KMS-11 (cell line): ENCODE measurements at regions not wholly inside any gene's neighbourhood (a gene's known extent, or its start where the extent isn't known, plus 50 kb on each side); places are given as distances from the start of the nearest gene placed in this dataset.
"Not testable (repeated sequence)": the region's sequence is repeated elsewhere in the genome, so short reads cannot be mapped to it uniquely, and the experiment has no call there.

Experiments used
- H2AFZ ChIP-seq: fragments of 200-600 bp; sonication (generic); 2 replicates; pipeline ENCODE4 v1.6.1; 2016; ENCODE audit warnings: antibody characterized with exemption, mixed run types, low read depth
- H3K27ac ChIP-seq: fragments of 200-600 bp; sonication (generic); 2 replicates; pipeline ENCODE4 v1.6.1; 2016; ENCODE audit warnings: mild to moderate bottlenecking, mixed run types
- H3K27me3 ChIP-seq: fragments of 200-600 bp; sonication (generic); 2 replicates; pipeline ENCODE4 v1.6.1; 2017; ENCODE audit warnings: mild to moderate bottlenecking, low read depth, mixed run types, moderate library complexity; ENCODE audit not compliant: insufficient read depth
- H3K36me3 ChIP-seq: fragments of 200-600 bp; sonication (generic); 2 replicates; pipeline ENCODE4 v1.6.1; 2017; ENCODE audit warnings: mild to moderate bottlenecking, mixed run types; ENCODE audit not compliant: insufficient read depth
- H3K4me1 ChIP-seq: fragments of 200-600 bp; sonication (generic); 2 replicates; pipeline ENCODE4 v1.6.1; 2016; ENCODE audit warnings: mild to moderate bottlenecking, low read depth, mixed run types; ENCODE audit not compliant: poor library complexity, severe bottlenecking
- H3K4me2 ChIP-seq: fragments of 200-600 bp; sonication (generic); 2 replicates; pipeline ENCODE4 v1.7.0; 2016; ENCODE audit warnings: mild to moderate bottlenecking, mixed run types
- H3K4me3 ChIP-seq: fragments of 200-600 bp; sonication (generic); IDR thresholded peaks from 2 replicates; pipeline ENCODE4 v1.6.1; 2017; ENCODE audit warnings: low read depth, low read length, mixed read lengths; ENCODE audit not compliant: insufficient read depth
- H3K79me2 ChIP-seq: fragments of 200-600 bp; sonication (generic); 2 replicates; pipeline ENCODE4 v1.6.1; 2016; ENCODE audit warnings: low read depth, mixed run types; ENCODE audit not compliant: insufficient read depth
- H3K9ac ChIP-seq: fragments of 200-600 bp; sonication (generic); 2 replicates; pipeline ENCODE4 v1.6.1; 2016; ENCODE audit warnings: mild to moderate bottlenecking, mixed run types
- H4K20me1 ChIP-seq: fragments of 200-600 bp; sonication (generic); 2 replicates; pipeline ENCODE4 v1.6.1; 2016; ENCODE audit warnings: mild to moderate bottlenecking, mixed run types; ENCODE audit not compliant: insufficient read depth
- TF ChIP-seq, protein P1 (sequence below): fragments of 200-600 bp; sonication (generic); conservative IDR thresholded peaks from 2 replicates; pipeline ENCODE4 v1.6.1; 2017; ENCODE audit warnings: low read depth, mild to moderate bottlenecking, antibody characterized with exemption, low read length, moderate library complexity, mixed read lengths

GRCh38 chr7:9711259-9711918 is 1262.3 kb upstream of the PHF14 start:
- Histone ChIP-seq H3K36me3 (no peaks in the 10 kb centered on the region), H2AFZ (no peak overlapping the region), H3K4me3 (no peak overlapping the region), H3K4me1 (peaks cover 13% of the 10 kb centered on the region), H3K27me3 (no peaks in the 10 kb centered on the region), H4K20me1 (no peaks in the 10 kb centered on the region), H3K27ac (no peak overlapping the region), H3K79me2 (no peaks in the 10 kb centered on the region), H3K4me2 (no peak overlapping the region), H3K9ac (no peak overlapping the region)
- TF ChIP-seq, protein P1, sequence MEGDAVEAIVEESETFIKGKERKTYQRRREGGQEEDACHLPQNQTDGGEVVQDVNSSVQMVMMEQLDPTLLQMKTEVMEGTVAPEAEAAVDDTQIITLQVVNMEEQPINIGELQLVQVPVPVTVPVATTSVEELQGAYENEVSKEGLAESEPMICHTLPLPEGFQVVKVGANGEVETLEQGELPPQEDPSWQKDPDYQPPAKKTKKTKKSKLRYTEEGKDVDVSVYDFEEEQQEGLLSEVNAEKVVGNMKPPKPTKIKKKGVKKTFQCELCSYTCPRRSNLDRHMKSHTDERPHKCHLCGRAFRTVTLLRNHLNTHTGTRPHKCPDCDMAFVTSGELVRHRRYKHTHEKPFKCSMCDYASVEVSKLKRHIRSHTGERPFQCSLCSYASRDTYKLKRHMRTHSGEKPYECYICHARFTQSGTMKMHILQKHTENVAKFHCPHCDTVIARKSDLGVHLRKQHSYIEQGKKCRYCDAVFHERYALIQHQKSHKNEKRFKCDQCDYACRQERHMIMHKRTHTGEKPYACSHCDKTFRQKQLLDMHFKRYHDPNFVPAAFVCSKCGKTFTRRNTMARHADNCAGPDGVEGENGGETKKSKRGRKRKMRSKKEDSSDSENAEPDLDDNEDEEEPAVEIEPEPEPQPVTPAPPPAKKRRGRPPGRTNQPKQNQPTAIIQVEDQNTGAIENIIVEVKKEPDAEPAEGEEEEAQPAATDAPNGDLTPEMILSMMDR, result no peak

- H3K79me2 ChIP-seq, result no peaks in the 10 kb centered on the region
- no peaks in the 10 kb centered on the region for H3K27me3 ChIP-seq
- no peak overlapping the region for H3K9ac ChIP-seq
- H3K4me2 ChIP-seq, result no peak overlapping the region
- peaks cover 12% of the 10 kb centered on the region for H3K4me1 ChIP-seq
- H3K27ac ChIP-seq, result no peak overlapping the region
- H3K36me3 ChIP-seq, result no peaks in the 10 kb centered on the region
- TF ChIP-seq, protein P1, result no peak
- no peak overlapping the region for H3K4me3 ChIP-seq
- no peak overlapping the region for H2AFZ ChIP-seq
- H4K20me1 ChIP-seq, result no peaks in the 10 kb centered on the region
Measured at GRCh38 chr7:9718071-9718661, 1255.5 kb upstream of the PHF14 start.

GRCh38 chr7:9719303-9719702 is 1254.4 kb upstream of the PHF14 start:
- Histone ChIP-seq H3K9ac (no peak overlapping the region), H3K4me1 (peaks cover under 1% of the 10 kb centered on the region), H3K4me2 (no peak overlapping the region), H2AFZ (no peak overlapping the region), H3K79me2 (no peaks in the 10 kb centered on the region), H3K4me3 (no peak overlapping the region), H3K27ac (no peak overlapping the region), H3K36me3 (no peaks in the 10 kb centered on the region), H4K20me1 (no peaks in the 10 kb centered on the region), H3K27me3 (no peaks in the 10 kb centered on the region)
- TF ChIP-seq, protein P1, result no peak

DNA sequence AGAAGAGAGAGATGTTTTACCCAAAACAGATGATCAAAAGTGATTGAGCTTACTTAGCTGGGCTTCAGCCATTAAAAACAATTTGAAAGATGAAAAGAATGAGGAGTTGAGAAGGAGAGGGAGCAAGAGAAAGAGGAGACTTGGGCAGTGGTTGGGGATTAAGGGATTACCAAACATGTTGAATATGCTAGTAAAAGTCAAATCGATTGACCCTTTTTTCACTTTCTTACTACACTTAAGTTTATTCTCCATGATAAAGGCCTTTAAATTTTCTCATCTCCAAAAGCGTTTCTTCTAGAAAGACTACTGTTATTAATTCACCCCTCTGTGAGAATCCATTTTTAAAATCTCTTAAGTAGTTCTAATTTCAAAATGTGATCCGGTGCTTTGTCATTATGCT is 1254.0 kb upstream of the PHF14 start:
- Histone ChIP-seq H3K79me2 (no peaks in the 10 kb centered on the region), H2AFZ (no peak overlapping the region), H3K4me2 (no peak overlapping the region), H3K4me1 (no peaks in the 10 kb centered on the region), H3K36me3 (no peaks in the 10 kb centered on the region), H4K20me1 (no peaks in the 10 kb centered on the region), H3K4me3 (no peak overlapping the region), H3K9ac (no peak overlapping the region), H3K27ac (no peak overlapping the region), H3K27me3 (no peaks in the 10 kb centered on the region)
- TF ChIP-seq, protein P1, result no peak

- H3K36me3 ChIP-seq, H3K4me1 ChIP-seq, H3K9ac ChIP-seq, H3K27me3 ChIP-seq, H4K20me1 ChIP-seq, H3K79me2 ChIP-seq, H3K4me2 ChIP-seq, H2AFZ ChIP-seq, H3K4me3 ChIP-seq, H3K27ac ChIP-seq: not testable (repeated sequence)
Measured at GRCh38 chr7:9725940-9726663, 1247.6 kb upstream of the PHF14 start.

DNA sequence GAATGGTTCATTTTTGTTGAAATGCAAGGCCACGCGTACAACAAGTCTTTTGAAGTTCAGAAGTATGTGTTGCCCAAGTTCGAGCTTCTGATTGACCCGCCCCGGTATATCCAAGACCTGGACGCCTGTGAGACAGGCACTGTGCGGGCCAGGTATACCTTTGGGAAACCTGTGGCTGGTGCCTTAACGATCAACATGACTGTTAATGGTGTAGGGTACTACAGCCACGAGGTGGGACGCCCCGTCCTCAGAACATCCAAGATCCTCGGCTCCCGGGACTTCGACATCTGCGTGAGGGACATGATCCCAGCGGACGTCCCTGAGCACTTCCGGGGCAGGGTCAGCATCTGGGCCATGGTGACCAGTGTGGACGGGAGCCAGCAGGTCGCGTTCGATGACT is 1246.9 kb upstream of the PHF14 start:
- not testable (repeated sequence) for H3K4me1 ChIP-seq, H3K36me3 ChIP-seq, H2AFZ ChIP-seq, H3K27me3 ChIP-seq, H4K20me1 ChIP-seq, H3K9ac ChIP-seq, H3K79me2 ChIP-seq, H3K4me3 ChIP-seq, H3K4me2 ChIP-seq, H3K27ac ChIP-seq

- not testable (repeated sequence) for H3K9ac ChIP-seq, H3K79me2 ChIP-seq, H3K4me2 ChIP-seq, H3K36me3 ChIP-seq, H3K27ac ChIP-seq, H3K27me3 ChIP-seq, H3K4me1 ChIP-seq, H3K4me3 ChIP-seq, H2AFZ ChIP-seq, H4K20me1 ChIP-seq
Measured at GRCh38 chr7:9727467-9727869, 1246.2 kb upstream of the PHF14 start.
